ENCODE measurements at regions not wholly inside any gene's neighbourhood (a gene's known extent, or its start where the extent isn't known, plus 50 kb on each side); places are given as distances from the start of the nearest gene placed in this dataset.

GRCh38 chr11:70700871-70701270, 302.5 kb downstream of the CTTN start:
- no peak for TF ChIP-seq CTCF (IDR thresholded peaks at IDR 0.05)

GRCh38 chr11:70702040-70702648, 303.8 kb downstream of the CTTN start:
- TF ChIP-seq CTCF (IDR thresholded peaks at IDR 0.05) = no peak

- TF ChIP-seq CTCF (IDR thresholded peaks at IDR 0.05) = no peak
These were observed 305.1 kb downstream of the CTTN start for GRCh38 chr11:70703141-70704064.

GRCh38 chr11:70705097-70705496, 306.8 kb downstream of the CTTN start:
- TF ChIP-seq CTCF (IDR thresholded peaks at IDR 0.05) = no peak

- TF ChIP-seq CTCF (IDR thresholded peaks at IDR 0.05) = no peak
These were observed 307.6 kb downstream of the CTTN start for GRCh38 chr11:70705930-70706329.

DNA sequence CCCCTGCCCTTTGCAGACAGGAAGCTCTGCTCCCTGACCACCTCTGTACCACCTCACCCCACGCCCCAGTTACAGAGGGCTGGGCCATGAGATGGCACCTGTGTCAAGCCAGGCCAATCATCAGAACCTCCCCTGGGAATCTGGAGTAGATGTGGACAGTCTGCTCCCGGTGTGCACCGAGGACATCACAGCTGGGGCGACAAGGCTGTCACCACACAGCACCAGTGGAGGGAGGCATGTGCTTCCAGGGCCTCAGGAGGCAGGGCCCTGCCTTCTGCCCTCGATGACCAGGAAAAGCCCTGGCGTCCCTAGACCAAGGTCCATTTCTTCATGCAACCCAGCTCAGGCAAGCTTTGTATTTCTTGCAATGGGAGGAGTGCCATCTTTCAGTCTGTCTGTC, 309.5 kb downstream of the CTTN start:
- TF ChIP-seq CTCF (IDR thresholded peaks at IDR 0.05) = no peak

GRCh38 chr11:70709596-70709995, 311.3 kb downstream of the CTTN start:
- no peak for TF ChIP-seq CTCF (IDR thresholded peaks at IDR 0.05)

All from LNCAP (cell line).